Epithelial cell of proximal tubule (primary cell): ENCODE measurements at regions not wholly inside any gene's neighbourhood (a gene's known extent, or its start where the extent isn't known, plus 50 kb on each side); places are given as distances from the start of the nearest gene placed in this dataset.

Source experiments
- DNase-seq: peaks from one replicate; pipeline ENCODE4 v3.0.0-alpha.2; 2011; ENCODE audit warnings: low read depth
- H3K4me3 ChIP-seq: 2 replicates; pipeline ENCODE4 v1.5.1; 2011; ENCODE audit warnings: low read depth, mild to moderate bottlenecking, low read length
- TF ChIP-seq, protein P1 (sequence below): conservative IDR thresholded peaks from 2 replicates; pipeline ENCODE4 v1.5.1; 2012; ENCODE audit warnings: low read depth, mild to moderate bottlenecking, low read length

GRCh38 chr5:20351849-20352248 is 363.8 kb upstream of the CDH18 start:
- DNase-seq: no peak
- TF ChIP-seq, protein P1, sequence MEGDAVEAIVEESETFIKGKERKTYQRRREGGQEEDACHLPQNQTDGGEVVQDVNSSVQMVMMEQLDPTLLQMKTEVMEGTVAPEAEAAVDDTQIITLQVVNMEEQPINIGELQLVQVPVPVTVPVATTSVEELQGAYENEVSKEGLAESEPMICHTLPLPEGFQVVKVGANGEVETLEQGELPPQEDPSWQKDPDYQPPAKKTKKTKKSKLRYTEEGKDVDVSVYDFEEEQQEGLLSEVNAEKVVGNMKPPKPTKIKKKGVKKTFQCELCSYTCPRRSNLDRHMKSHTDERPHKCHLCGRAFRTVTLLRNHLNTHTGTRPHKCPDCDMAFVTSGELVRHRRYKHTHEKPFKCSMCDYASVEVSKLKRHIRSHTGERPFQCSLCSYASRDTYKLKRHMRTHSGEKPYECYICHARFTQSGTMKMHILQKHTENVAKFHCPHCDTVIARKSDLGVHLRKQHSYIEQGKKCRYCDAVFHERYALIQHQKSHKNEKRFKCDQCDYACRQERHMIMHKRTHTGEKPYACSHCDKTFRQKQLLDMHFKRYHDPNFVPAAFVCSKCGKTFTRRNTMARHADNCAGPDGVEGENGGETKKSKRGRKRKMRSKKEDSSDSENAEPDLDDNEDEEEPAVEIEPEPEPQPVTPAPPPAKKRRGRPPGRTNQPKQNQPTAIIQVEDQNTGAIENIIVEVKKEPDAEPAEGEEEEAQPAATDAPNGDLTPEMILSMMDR: no peak
- H3K4me3 ChIP-seq: no peak overlapping the region

DNA sequence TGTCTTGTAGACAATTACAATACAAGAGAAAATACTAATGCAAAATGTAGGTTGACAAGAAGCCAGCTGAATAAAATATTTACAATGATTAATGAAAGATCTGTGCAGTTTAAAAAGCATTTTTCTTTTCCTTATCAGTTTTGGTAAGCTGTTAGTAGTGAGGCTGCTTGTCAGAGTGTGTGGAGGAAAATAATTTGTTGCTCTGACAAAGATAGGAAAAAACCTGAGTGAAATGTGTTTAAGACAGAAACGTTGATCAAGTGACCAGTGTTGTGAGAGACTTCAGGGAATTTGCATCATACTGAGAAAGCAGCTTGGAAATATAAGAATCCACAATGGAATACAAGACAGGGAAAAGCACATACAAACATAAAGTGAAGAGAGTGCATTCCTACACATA is 360.3 kb upstream of the CDH18 start:
- no peak for DNase-seq
- TF ChIP-seq, protein P1: no peak
- H3K4me3 ChIP-seq: no peak overlapping the region

GRCh38 chr5:20347334-20347733 is 359.3 kb upstream of the CDH18 start:
- no peak overlapping the region for H3K4me3 ChIP-seq
- TF ChIP-seq, protein P1: no peak
- no peak for DNase-seq

DNA sequence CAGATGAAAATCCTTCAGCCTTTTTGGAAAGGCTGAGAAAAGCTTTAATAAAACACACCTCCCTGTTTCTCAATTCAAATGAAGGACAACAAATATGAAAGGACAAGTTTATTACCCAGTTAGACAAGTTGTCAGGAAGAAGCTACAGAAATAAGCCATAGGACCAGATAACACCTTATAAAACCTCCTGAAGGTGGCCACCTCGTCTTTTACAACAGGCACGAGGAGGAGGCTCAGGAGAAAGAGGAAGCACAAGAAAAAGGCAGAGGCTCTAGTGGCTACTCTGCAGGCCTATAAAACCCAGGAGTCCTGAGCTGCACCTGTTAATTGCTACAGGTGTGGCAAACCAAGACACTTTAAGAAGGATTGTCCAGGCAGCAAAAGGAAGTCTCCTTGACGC is 352.1 kb upstream of the CDH18 start:
- DNase-seq: no peak
- no peak overlapping the region for H3K4me3 ChIP-seq
- TF ChIP-seq, protein P1: no peak

DNA sequence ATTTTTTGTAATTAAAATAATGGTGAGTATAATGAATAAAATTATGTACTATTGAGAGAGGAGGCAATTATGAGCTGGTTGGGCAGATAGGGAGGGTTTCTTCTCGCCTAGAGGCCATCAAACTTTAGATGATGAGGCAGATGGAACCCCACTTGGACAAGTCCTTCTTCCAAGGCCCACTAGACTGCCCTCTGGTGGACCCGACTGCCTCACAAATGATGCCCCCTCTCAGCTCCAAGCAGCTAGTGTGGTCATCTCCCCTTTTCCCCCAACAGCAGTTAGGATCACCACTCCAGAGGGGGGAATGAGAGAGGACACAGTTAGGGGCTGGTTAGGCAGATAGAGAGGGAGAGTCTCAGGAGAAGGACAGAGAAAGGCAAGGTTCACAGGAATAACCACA is 348.0 kb upstream of the CDH18 start:
- no peak for DNase-seq
- TF ChIP-seq, protein P1: no peak
- no peak overlapping the region for H3K4me3 ChIP-seq

DNA sequence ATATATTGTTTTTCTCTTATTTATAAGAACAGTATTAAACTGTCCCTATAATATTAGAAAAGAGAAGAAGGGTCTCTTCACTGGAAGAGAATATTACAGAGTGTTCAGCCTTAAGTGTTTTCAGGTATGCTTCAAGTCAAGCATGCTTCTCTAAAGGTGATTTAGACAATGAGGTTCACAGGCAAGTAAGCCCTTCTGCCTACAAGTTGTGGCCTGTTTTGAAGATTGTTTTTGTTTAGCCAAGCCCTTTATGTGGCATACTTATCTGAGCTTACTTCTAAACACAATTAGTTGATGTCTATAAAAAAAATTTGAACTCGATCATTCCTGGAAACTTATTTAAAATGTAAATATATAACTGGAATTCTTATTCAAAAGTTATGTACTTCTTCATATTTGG is 343.8 kb upstream of the CDH18 start:
- DNase-seq: no peak
- H3K4me3 ChIP-seq: no peak overlapping the region
- TF ChIP-seq, protein P1: no peak

- TF ChIP-seq, protein P1: no peak
- H3K4me3 ChIP-seq: no peak overlapping the region
- no peak for DNase-seq
Observed at GRCh38 chr5:20323323-20323722, 335.3 kb upstream of the CDH18 start.
